H1 (cell line): ENCODE measurements at regions not wholly inside any gene's neighbourhood (a gene's known extent, or its start where the extent isn't known, plus 50 kb on each side); places are given as distances from the start of the nearest gene placed in this dataset.

Source experiments
- GABPA ChIP-seq: IDR thresholded peaks from 2 replicates; pipeline ENCODE4 v1.6.1; 2011; ENCODE audit warnings: mild to moderate bottlenecking, low read length, moderate library complexity, borderline replicate concordance; ENCODE audit not compliant: insufficient read depth
- MAFK ChIP-seq: IDR thresholded peaks from 2 replicates; pipeline ENCODE4 v1.6.1; 2012; ENCODE audit warnings: low read depth, mild to moderate bottlenecking, improper control_type of control experiment, low read length
- POLR2A ChIP-seq, 2 experiments: IDR thresholded peaks; 1 replicate in 1 of 2; 2 replicates in 1 of 2; pipeline ENCODE4 v1.6.1; 2011; ENCODE audit warnings: low read depth in 2 of 2, low read length in 2 of 2, mild to moderate bottlenecking in 2 of 2; ENCODE audit errors: control extremely low read depth in 1 of 2
- RFX5 ChIP-seq: IDR thresholded peaks from 2 replicates; pipeline ENCODE4 v1.6.1; 2011; ENCODE audit warnings: low read depth, low read length, improper control_type of control experiment, borderline replicate concordance
- TAF1 ChIP-seq: IDR thresholded peaks from 2 replicates; pipeline ENCODE4 v1.6.1; 2011; ENCODE audit warnings: mild to moderate bottlenecking, low read depth, low read length
- ZNF274 ChIP-seq: IDR thresholded peaks from 2 replicates; pipeline ENCODE4 v1.7.0; 2012; ENCODE audit warnings: low read length, borderline replicate concordance; ENCODE audit errors: extremely low read depth
- TF ChIP-seq, protein P1 (sequence below), 3 experiments: IDR thresholded peaks; 1 replicate in 2 of 3; 2 replicates in 1 of 3; pipeline versions ENCODE4 v1.5.1 to v1.6.1; 2011; ENCODE audit warnings: low read length in 3 of 3, mild to moderate bottlenecking in 3 of 3, inconsistent platforms in 2 of 3, low read depth in 1 of 3, moderate library complexity in 1 of 3; ENCODE audit not compliant: insufficient read depth in 1 of 3; ENCODE audit errors: control extremely low read depth in 1 of 3

DNA sequence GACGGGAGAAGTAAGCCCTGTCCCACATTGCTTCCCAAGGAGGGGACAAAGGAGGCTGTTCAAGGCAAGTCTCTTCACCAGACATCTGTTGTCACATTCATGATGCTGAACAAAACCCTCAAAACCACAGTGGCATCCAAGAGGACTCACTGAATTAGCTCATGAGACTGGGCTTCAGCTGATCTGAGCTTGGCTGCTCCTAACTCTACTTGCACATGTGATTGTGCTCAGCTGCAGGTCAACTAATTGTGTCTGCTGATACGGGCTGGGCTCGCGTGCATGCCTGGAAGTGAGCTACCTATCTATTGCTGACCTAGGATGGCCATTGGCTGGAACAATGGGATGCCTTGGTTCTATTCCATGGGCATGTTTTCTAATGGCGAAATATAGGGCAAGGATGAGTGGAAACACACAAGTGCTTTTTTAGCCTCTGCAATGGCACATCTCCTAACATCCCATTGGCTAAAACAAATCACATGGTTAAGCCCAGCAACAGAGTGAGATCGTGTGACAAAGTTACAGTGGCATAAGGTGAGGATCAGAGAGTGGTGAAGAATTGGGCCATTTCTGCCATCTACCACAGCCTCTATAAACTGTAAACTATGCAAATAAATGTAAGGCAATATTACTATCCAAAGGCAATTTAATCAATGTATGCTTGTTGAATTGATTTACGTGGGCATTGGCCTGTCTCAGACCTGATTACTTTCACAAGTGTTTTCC, 52.9 kb upstream of the CAPN13 start:
- TF ChIP-seq POLR2A (IDR thresholded peaks at IDR 0.05; ENCODE audit: control extremely low read depth in 1 of 2, low read depth in 2 of 2, low read length in 2 of 2) = no peak
- TF ChIP-seq ZNF274 = no peak
- no peak for TF ChIP-seq GABPA
- TF ChIP-seq, protein P1, sequence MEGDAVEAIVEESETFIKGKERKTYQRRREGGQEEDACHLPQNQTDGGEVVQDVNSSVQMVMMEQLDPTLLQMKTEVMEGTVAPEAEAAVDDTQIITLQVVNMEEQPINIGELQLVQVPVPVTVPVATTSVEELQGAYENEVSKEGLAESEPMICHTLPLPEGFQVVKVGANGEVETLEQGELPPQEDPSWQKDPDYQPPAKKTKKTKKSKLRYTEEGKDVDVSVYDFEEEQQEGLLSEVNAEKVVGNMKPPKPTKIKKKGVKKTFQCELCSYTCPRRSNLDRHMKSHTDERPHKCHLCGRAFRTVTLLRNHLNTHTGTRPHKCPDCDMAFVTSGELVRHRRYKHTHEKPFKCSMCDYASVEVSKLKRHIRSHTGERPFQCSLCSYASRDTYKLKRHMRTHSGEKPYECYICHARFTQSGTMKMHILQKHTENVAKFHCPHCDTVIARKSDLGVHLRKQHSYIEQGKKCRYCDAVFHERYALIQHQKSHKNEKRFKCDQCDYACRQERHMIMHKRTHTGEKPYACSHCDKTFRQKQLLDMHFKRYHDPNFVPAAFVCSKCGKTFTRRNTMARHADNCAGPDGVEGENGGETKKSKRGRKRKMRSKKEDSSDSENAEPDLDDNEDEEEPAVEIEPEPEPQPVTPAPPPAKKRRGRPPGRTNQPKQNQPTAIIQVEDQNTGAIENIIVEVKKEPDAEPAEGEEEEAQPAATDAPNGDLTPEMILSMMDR (IDR thresholded peaks at IDR 0.05; ENCODE audit: control extremely low read depth in 1 of 3, insufficient read depth in 1 of 3, low read depth in 1 of 3, low read length in 3 of 3) = no peak
- TF ChIP-seq RFX5 = no peak
- TF ChIP-seq MAFK = no peak
- TF ChIP-seq TAF1 = no peak
